ENCODE measurements at regions not wholly inside any gene's neighbourhood (a gene's known extent, or its start where the extent isn't known, plus 50 kb on each side); places are given as distances from the start of the nearest gene placed in this dataset.

DNA sequence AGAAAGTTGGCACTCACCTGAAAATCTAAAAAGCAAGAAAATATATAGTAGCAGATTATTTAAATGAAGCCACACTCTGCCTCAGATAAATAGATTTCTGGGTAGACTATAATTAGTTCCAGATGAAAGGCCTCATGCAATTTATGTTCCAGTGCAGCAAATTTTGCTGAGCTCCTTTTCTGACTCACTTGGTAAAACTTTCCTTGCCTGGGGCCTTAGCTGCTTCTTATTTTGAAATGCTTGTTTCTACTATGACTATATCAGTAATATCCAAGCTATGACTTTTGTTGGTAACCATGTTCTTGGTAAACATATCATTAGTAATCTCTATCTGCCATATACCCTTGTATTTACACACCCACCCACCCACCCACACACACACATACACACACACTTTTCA is 961.8 kb downstream of the SH3BGRL start:
- peaks cover 9% of the 10 kb centered on the region for H3K9me3 ChIP-seq (ENCODE audit: control insufficient read depth, insufficient read depth, low read depth, low read length)
- no peaks in the 10 kb centered on the region for H3K36me3 ChIP-seq (ENCODE audit: control insufficient read depth in 2 of 2, insufficient read depth in 1 of 2, low read length in 2 of 2)
- no peaks in the 10 kb centered on the region for H3K4me1 ChIP-seq (ENCODE audit: control insufficient read depth, insufficient read depth, low read length)
- no peak for TF ChIP-seq RBAK (tag by site-specific recombination; IDR thresholded peaks at IDR 0.05)
- no peak for TF ChIP-seq ZNF239 (tag by site-specific recombination; IDR thresholded peaks at IDR 0.05)
- TF ChIP-seq ZNF202 (tag by site-specific recombination; IDR thresholded peaks at IDR 0.05; ENCODE audit: borderline replicate concordance) = no peak
- no peak for TF ChIP-seq ZNF549 (tag by site-specific recombination; IDR thresholded peaks at IDR 0.05)
- TF ChIP-seq ZNF37A (tag by site-specific recombination; IDR thresholded peaks at IDR 0.05) = no peak
- no peak for TF ChIP-seq ZNF114 (tag by site-specific recombination; IDR thresholded peaks at IDR 0.05)
- TF ChIP-seq HOXA7 (CRISPR knock-in tag; IDR thresholded peaks at IDR 0.05; ENCODE audit: borderline replicate concordance) = no peak
- no peak for TF ChIP-seq ZNF155 (tag by site-specific recombination; IDR thresholded peaks at IDR 0.05)
- TF ChIP-seq ZBTB1 (tag by site-specific recombination; IDR thresholded peaks at IDR 0.05) = no peak
- TF ChIP-seq ZSCAN30 (tag by site-specific recombination; IDR thresholded peaks at IDR 0.05) = no peak
- TF ChIP-seq ZNF146 (tag by site-specific recombination; IDR thresholded peaks at IDR 0.05) = no peak
- TF ChIP-seq ZNF214 (tag by site-specific recombination; IDR thresholded peaks at IDR 0.05; ENCODE audit: borderline replicate concordance) = no peak
- no peak for TF ChIP-seq ZNF24 (tag by site-specific recombination; IDR thresholded peaks at IDR 0.05)
- no peak for TF ChIP-seq ZNF223 (tag by site-specific recombination; IDR thresholded peaks at IDR 0.05)
- TF ChIP-seq IKZF3 (tag by site-specific recombination; IDR thresholded peaks at IDR 0.05) = no peak
- CTCF ChIA-PET = no interaction called here
- POLR2A ChIA-PET = no interaction called here
- no peak overlapping the region for H3K4me3 ChIP-seq (ENCODE audit: low read depth, low read length)
- H3K27ac ChIP-seq (ENCODE audit: extremely low read depth, low read depth, low read length) = no peak overlapping the region

DNA sequence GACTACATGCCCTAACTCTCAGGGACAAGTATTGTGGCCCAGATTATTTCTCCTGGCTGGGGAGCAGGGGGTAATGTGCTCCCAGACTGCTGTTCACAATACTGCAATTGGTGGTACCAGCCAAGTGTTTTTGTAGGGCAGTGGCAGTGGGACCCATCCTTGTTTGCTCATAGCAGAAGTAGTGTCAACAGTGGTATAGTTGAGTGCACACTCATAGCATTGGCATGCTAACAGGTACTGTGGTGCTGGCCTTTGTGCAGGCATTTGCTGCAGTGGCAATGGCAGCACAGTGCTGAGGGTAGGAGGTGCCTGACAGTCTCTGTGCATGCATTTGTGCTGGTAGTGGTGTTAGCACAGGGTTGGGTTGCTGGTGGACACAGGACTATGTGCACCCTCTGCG is 995.0 kb downstream of the SH3BGRL start:
- no peaks in the 10 kb centered on the region for H3K36me3 ChIP-seq (ENCODE audit: control insufficient read depth in 2 of 2, insufficient read depth in 1 of 2, low read length in 2 of 2)
- ChIA-PET POLR2A (no interaction called here), CTCF (no interaction called here)
- no peak overlapping the region for H3K4me3 ChIP-seq (ENCODE audit: low read depth, low read length)
- no peak overlapping the region for H3K27ac ChIP-seq (ENCODE audit: extremely low read depth, low read depth, low read length)
- no peaks in the 10 kb centered on the region for H3K9me3 ChIP-seq (ENCODE audit: control insufficient read depth, insufficient read depth, low read depth, low read length)
- H3K4me1 ChIP-seq (ENCODE audit: control insufficient read depth, insufficient read depth, low read length) = no peaks in the 10 kb centered on the region
- TF ChIP-seq, protein P1, sequence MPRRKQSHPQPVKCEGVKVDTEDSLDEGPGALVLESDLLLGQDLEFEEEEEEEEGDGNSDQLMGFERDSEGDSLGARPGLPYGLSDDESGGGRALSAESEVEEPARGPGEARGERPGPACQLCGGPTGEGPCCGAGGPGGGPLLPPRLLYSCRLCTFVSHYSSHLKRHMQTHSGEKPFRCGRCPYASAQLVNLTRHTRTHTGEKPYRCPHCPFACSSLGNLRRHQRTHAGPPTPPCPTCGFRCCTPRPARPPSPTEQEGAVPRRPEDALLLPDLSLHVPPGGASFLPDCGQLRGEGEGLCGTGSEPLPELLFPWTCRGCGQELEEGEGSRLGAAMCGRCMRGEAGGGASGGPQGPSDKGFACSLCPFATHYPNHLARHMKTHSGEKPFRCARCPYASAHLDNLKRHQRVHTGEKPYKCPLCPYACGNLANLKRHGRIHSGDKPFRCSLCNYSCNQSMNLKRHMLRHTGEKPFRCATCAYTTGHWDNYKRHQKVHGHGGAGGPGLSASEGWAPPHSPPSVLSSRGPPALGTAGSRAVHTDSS (tag by site-specific recombination; IDR thresholded peaks at IDR 0.05) = no peak
- no peak for TF ChIP-seq ZNF175 (tag by site-specific recombination; IDR thresholded peaks at IDR 0.05)
- no peak for TF ChIP-seq ZNF426 (tag by site-specific recombination; IDR thresholded peaks at IDR 0.05)

DNA sequence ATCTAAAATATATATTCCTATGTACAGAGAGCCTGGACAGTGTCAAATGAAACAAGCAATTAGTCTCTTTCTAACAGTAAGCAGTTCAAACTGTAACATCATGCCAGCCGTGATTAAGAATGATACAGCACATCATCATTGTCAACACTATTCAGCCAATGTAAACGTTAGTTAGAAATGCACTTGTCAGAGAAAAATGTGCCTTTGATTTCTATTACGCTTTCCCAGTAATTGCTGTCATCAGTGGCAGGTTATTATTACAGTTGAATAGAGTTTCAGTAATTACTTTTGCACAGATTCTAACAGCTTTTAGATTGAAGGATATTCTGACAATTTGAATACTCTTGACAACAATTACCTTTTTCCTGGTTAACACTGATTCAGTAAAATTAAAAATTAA is 1007.1 kb downstream of the SH3BGRL start:
- Histone ChIP-seq H3K4me3 (ENCODE audit: low read depth, low read length) (no peak overlapping the region), H3K27ac (ENCODE audit: extremely low read depth, low read depth, low read length) (no peak overlapping the region), H3K36me3 (ENCODE audit: control insufficient read depth in 2 of 2, insufficient read depth in 1 of 2, low read length in 2 of 2) (no peaks in the 10 kb centered on the region; a peak in 1 of 3 replicates), H3K4me1 (ENCODE audit: control insufficient read depth, insufficient read depth, low read length) (no peaks in the 10 kb centered on the region), H3K9me3 (ENCODE audit: control insufficient read depth, insufficient read depth, low read depth, low read length) (no peaks in the 10 kb centered on the region; the same call in 1 of the 2 replicates)
- ChIA-PET POLR2A (no interaction called here), CTCF (no interaction called here)
- no peak for TF ChIP-seq MEIS1 (CRISPR knock-in tag; IDR thresholded peaks at IDR 0.05; ENCODE audit: borderline replicate concordance)
- TF ChIP-seq HOXC10 (CRISPR knock-in tag; IDR thresholded peaks at IDR 0.05) = no peak
- no peak for TF ChIP-seq ZNF221 (tag by site-specific recombination; IDR thresholded peaks at IDR 0.05; ENCODE audit: borderline replicate concordance)
- no peak for TF ChIP-seq TRIM28 (IDR thresholded peaks at IDR 0.05; ENCODE audit: borderline replicate concordance, low read length)
- TF ChIP-seq ZNF501 (tag by site-specific recombination; IDR thresholded peaks at IDR 0.05) = no peak
- TF ChIP-seq ZBTB20 (tag by site-specific recombination; IDR thresholded peaks at IDR 0.05) = no peak

Measured in HEK293 (cell line).